Chondrocyte (in vitro differentiated cells): ENCODE measurements at regions not wholly inside any gene's neighbourhood (a gene's known extent, or its start where the extent isn't known, plus 50 kb on each side); places are given as distances from the start of the nearest gene placed in this dataset.
"Not testable (repeated sequence)": the region's sequence is repeated elsewhere in the genome, so short reads cannot be mapped to it uniquely, and the experiment has no call there.

Source experiments
- DNase-seq: peaks from one replicate; pipeline ENCODE4 v3.0.0; 2021; ENCODE audit warnings: mixed read lengths, low spot score
- H3K27ac Mint-ChIP-seq: one replicate; pipeline ENCODE4 v1.8.0; 2021; ENCODE audit warnings: mild to moderate bottlenecking, moderate library complexity, mixed read lengths; ENCODE audit not compliant: unreplicated experiment
- H3K27me3 Mint-ChIP-seq: 2 replicates; pipeline ENCODE4 v1.8.0; 2021; ENCODE audit warnings: low read depth, mixed read lengths
- H3K36me3 Mint-ChIP-seq: 2 replicates; pipeline ENCODE4 v1.8.0; 2021; ENCODE audit warnings: low read depth, mixed read lengths
- H3K4me1 Mint-ChIP-seq: 2 replicates; pipeline ENCODE4 v1.8.0; 2021; ENCODE audit warnings: low read depth, mild to moderate bottlenecking, mixed read lengths
- H3K4me3 Mint-ChIP-seq: one replicate; pipeline ENCODE4 v1.8.0; 2021; ENCODE audit warnings: mild to moderate bottlenecking, moderate library complexity, mixed read lengths; ENCODE audit not compliant: unreplicated experiment
- H3K9me3 Mint-ChIP-seq: 2 replicates; pipeline ENCODE4 v1.8.0; 2021; ENCODE audit warnings: low read depth, mixed read lengths
- CTCF ChIP-seq: fragments of 200-600 bp; sonication (generic); IDR thresholded peaks from 2 replicates; pipeline ENCODE4 v1.5.0; 2021; ENCODE audit warnings: antibody characterized with exemption, mild to moderate bottlenecking, moderate library complexity

GRCh38 chr2:89837962-89838625, 1146.6 kb downstream of the RPIA start:
- Mint-ChIP-seq H3K4me1 (no peaks in the 10 kb centered on the region), H3K27ac (no peak overlapping the region), H3K4me3 (no peak overlapping the region), H3K36me3 (peaks cover 24% of the 10 kb centered on the region), H3K9me3 (peaks cover 43% of the 10 kb centered on the region), H3K27me3 (no peaks in the 10 kb centered on the region)
- DNase-seq: no peak
- no peak for TF ChIP-seq CTCF

- not testable (repeated sequence) for H3K4me3 Mint-ChIP-seq, H3K4me1 Mint-ChIP-seq, DNase-seq, H3K27ac Mint-ChIP-seq, H3K27me3 Mint-ChIP-seq
- Mint-ChIP-seq H3K9me3 (peaks cover 47% of the 10 kb centered on the region), H3K36me3 (peaks cover 23% of the 10 kb centered on the region)
Observed at GRCh38 chr2:89840175-89840574, 1148.7 kb downstream of the RPIA start.

DNA sequence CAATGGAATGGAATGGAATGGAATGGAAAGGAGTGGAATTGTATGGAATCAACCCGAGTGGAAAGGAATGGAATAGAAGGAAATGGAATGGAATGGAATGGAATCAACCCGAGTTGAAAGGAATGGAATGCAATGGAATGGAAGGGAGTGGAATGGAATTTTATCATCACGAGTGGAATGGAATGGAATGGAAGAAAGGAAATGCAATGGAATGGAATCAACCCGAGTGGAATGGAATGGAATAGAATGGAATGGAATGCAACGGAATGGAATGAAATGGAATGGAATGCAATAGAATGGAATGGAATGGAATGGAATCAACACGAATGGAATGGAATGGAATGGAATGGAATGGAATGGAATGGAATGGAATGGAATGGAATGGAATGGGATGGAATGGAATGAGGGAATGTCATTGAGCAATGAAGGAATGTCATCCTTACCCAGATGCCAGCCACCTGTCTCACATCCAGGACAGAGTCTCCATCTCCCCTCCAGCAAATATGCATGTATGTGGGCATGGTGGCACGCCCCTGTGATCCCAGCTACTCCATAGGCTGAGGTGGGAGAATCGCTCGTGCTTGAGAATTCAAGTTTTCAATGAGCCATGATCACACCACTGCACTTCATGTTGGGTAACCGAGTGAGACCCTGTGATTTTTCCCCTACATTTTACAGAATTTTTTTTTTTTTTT, 1149.5 kb downstream of the RPIA start:
- H3K27ac Mint-ChIP-seq, H3K4me3 Mint-ChIP-seq: not testable (repeated sequence)

GRCh38 chr2:89841476-89841840, 1150.0 kb downstream of the RPIA start:
- Mint-ChIP-seq H3K27ac (no peak overlapping the region), H3K36me3 (peaks cover 19% of the 10 kb centered on the region), H3K4me1 (no peaks in the 10 kb centered on the region), H3K27me3 (no peaks in the 10 kb centered on the region), H3K9me3 (peaks cover 47% of the 10 kb centered on the region), H3K4me3 (no peak overlapping the region)
- no peak for DNase-seq
- no peak for TF ChIP-seq CTCF

More for the DNA sequence above, 1149.5 kb downstream of the RPIA start:
- H3K4me1 Mint-ChIP-seq, H3K27me3 Mint-ChIP-seq: not testable (repeated sequence)
- Mint-ChIP-seq H3K9me3 (peaks cover 48% of the 10 kb centered on the region), H3K36me3 (peaks cover 23% of the 10 kb centered on the region)
- peak; percentile 54 for DNase-seq

GRCh38 chr2:89842180-89842908, 1150.9 kb downstream of the RPIA start:
- Mint-ChIP-seq H3K4me3 (no peak overlapping the region), H3K27me3 (no peaks in the 10 kb centered on the region), H3K4me1 (no peaks in the 10 kb centered on the region), H3K27ac (no peak overlapping the region), H3K9me3 (peaks cover 45% of the 10 kb centered on the region), H3K36me3 (peaks cover 15% of the 10 kb centered on the region)
- peak; percentile 52 for DNase-seq
- TF ChIP-seq CTCF: no peak

DNA sequence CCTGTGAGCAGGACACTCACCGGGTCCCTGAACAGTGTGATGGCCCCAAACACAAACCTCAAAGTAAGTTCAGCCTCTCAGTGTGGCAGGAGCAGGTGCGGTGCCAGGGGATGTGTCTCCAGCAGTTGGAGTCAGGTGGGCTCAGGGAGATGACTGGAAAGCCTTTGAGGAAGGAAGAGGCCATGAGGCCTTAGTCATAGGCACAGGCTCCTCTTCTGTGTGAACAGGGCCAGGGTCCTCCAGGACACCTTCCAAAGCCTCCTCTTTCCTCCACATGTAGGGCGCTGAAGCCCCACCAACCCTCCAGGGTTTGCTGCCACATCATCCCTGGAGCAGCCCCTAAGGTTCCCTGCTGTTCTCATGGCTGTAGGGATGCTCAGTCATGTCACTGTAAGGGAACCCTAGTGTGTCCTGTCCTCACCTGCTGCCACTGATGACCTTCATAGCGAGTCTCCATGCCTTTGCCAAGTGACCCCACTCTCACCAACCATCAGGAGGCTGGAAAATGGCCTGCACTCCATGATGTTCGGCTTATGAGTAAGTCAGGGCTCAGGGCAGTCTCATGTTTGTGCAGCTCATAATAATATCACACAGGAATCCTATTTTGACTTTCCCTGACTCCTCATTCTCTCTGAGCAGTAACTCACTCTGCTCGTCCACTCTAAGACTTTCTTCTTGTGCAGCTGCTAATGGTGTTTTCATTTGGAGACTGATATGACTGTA, 1152.9 kb downstream of the RPIA start:
- no peaks in the 10 kb centered on the region for H3K27me3 Mint-ChIP-seq
- no peak overlapping the region for H3K4me3 Mint-ChIP-seq

More for the DNA sequence above, 1152.9 kb downstream of the RPIA start:
- no peak for TF ChIP-seq CTCF
- H3K27ac Mint-ChIP-seq: no peak overlapping the region
- no peaks in the 10 kb centered on the region for H3K4me1 Mint-ChIP-seq
- peak; percentile 79 for DNase-seq
- H3K36me3 Mint-ChIP-seq: peaks cover 7% of the 10 kb centered on the region
- peaks cover 63% of the 10 kb centered on the region for H3K9me3 Mint-ChIP-seq
